Stimulated activated CD4-positive, alpha-beta T cell treated with anti-CD3 and anti-CD28 coated beads, TNF-alpha, amount 100 ng/mL, for 48 hours (primary cell): ENCODE measurements at regions not wholly inside any gene's neighbourhood (a gene's known extent, or its start where the extent isn't known, plus 50 kb on each side); places are given as distances from the start of the nearest gene placed in this dataset.

Source experiments
- DNase-seq, 3 donors: peaks; one replicate each; pipeline ENCODE4 v3.0.0-alpha.2; 2020; ENCODE audit warnings: low read depth in 3 of 3

DNA sequence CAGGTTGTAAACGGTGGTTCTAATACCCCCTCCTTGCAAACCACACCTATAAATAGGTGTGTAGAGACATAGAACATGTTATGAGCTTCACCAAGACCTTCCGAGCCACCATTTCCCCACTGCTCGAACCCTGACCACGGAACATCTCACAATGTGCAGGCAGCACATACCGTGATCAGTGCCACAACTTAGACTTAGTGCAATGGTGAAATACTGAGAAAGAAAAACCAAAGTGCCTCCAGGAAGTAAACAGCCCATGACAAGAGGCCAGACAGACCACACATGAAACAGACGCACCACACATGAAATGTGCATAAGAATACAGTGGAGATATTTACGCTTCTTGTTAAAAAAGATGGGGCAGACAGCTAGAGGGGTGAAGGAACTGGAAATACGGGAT, 166.9 kb upstream of the CCND2 start:
- DNase-seq: no peak

DNA sequence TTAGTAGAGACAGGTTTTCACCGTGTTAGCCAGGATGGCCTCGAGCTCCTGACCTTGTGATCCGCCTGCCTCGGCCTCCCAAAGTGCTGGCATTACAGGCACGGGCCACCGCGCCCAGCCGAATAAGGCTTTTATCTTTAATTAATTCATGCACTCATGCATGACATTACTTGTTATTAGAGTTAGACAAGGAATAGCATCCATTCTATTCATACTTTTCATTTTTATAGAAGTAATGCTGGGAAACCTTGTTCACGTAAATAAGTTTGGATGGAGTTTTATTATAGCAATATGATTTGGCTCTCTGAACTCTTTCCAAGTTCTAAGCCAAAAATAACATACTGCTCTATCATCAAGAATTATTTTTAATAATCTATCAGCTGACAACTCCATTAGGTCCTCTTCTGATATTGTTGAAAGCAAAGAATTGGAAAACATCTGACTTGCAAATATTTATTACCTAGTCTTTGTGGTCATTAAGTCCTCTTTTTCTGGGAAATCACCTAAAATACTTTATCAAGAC, 168.8 kb upstream of the CCND2 start:
- DNase-seq: no peak

DNA sequence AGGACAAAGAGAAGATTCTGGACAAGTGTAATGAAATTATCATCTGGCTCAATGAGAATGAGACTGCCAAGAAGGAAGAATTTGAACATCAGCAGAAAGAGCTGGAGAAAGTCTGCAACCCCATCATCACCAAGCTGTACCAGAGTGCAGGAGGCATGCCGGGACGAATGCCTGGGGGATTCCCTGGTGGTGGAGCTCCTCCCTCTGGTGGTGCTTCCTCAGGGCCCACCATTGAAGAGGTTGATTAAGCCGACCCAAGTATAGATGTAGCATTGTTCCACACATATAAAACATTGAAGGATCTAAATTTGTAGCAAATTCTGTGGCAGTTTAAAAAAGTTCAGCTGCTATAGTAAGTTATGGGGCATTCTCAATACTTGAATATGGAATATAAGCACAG, 174.3 kb upstream of the CCND2 start:
- DNase-seq: no peak

DNA sequence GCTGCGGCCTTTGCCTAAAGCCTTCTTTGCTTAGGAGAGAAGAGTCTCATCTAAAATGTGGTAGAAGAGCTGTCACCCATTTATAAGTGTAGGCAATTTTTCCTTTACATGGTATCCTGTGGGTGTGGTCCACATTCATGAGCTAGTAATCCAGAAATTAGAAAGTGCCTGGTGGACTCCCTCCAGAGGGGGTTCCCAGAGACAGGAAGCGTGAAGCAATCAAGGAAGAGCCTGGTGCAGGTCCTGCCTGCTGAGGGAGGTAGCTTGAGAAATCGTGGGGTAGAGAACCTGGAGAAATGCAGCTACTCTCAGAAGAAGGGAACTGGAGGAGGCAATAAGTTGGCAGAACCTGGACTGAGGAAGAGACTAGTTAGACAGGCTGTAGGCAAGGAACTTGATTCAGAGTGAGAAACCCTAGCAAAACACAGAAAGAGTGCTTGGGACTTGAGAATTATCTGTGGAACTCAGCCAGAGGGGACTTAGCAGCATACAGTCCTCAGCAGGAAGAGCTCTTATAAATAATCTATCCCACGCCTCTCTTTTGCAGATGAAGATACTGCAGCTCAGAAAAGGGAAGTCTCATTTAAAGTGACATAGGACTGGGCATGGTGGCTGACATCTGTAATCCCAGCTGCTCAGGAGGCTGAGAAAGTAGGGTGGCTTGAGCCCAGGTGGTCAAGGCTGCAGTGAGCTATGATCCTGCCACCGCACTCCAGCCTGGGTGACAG, 182.4 kb upstream of the CCND2 start:
- no peak for DNase-seq

DNA sequence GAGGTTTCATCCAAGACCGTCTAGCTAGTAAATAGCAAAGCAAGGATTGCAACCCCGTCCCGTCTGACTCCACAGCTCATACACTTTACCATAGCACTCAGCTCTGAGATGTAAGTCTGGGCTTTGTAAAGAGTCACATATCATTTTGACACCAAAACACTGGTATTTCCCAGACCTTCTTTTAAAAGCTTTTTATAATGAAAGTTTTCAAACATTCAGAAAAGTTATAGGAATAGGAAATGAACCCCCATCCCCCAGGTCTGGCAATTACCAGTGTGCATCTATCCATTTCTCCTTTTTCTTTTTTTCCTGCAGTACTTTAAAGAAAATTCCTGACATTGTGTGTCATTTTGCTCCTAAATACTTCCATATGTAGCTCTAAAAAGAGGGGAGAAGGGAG, 183.6 kb upstream of the CCND2 start:
- no peak for DNase-seq

DNA sequence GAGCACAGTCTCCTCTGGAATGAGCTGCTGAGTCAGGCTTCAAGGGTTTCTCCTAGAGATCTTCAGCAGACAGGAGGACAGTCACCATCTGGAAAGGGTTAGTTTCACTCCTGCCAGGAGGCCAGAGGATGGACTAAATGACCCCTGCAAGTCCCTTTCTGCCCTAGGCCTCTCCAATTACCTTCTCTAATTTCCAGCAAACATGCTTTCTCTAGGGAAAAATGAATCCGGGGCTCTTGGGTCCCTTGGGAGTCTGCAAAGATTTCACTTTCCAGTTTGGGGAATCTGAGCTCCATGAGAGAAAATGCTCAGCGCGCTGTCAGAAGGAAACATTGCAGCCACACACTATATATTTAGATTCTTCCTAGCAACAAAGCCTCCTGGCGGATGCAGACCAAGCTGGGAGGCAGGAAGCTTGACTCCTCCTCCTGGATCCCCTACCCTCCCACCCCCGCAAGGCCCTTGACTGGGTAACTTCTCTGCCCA, 184.4 kb upstream of the CCND2 start:
- no peak for DNase-seq

DNA sequence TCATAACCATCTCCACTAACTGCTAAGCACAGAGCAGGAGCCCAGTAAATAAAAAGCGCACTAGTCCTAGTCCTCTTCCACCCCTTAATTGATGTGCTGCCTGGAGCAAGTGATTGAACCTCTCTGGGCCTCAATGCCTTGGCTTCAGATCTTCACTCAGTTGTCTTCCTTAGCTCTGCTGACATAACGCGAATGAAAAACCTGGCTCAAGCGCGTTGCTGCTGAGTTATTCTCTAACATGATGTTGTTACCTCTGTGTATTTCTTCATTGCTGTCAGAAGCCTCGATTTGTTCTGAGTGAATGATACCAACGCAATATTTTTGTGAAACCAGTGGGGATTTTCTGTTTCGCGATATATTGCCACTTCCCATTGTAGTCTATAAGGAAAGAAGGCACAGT, 185.1 kb upstream of the CCND2 start:
- DNase-seq: no peak

DNA sequence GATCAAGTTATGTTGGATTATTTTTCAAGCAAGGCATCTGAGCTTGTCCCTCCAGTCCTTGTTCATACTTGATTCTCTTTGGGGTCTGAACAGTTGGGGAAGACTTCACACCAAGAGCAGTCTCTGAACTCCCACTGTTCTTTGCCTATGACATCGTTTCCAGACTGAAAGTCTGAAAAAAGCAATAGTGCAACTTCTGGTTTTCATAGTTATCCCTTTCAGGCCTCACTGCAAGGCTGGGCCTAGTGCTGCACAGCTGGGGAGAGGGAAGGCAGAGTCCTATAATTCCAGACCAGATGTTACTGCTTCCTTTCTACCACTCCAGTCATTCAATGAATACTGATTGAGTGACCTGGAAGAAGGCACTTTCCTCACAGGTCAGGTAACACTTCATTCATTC, 187.1 kb upstream of the CCND2 start:
- DNase-seq: no peak

DNA sequence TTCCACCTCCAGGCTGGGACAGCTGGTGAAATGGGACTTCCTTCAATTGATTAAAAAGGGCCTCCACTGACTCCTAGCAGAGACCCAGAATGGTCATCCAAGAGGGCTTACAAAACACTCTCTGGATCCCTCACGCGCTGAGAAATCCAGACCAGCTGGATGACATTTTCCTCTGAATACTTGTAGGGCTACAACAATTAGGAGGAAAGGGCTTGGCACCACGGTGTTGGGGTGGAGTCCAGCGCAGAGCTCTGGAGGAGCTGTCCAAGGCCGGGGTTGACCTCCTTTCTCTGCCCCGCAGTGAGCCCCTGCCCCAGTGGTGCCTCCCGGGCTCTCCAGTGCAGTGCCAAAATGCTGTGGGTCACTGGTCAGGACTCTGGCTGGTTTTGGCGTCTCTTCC, 189.0 kb upstream of the CCND2 start:
- DNase-seq: no peak

DNA sequence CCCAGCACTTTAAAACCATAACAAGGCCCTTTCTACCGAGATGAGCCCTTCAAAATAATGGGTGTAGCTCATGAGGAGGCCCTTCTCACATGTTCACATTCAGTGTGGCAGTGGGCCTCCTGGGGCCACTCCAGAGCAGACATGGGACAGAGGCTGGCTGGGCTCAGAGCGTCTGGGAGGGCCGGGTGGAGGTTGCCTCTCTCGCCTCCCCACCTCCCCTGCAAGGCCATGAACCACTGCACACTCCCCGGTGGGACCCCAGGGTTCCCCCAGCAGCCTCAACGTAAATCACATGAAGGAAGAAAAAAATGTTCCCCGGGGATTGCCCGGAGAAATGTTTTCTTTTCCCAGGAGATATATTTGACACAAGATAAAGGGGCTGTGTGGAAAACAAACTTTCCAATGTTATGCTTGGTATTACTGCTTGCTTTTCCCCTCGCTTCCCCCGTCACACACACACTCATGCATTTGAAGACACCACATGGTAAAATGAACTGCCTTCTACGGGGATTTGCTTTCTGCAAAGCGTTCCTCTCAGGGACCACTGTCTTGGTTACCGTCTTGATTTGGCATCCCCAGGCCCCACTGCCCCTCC, 190.7 kb upstream of the CCND2 start:
- no peak for DNase-seq

DNA sequence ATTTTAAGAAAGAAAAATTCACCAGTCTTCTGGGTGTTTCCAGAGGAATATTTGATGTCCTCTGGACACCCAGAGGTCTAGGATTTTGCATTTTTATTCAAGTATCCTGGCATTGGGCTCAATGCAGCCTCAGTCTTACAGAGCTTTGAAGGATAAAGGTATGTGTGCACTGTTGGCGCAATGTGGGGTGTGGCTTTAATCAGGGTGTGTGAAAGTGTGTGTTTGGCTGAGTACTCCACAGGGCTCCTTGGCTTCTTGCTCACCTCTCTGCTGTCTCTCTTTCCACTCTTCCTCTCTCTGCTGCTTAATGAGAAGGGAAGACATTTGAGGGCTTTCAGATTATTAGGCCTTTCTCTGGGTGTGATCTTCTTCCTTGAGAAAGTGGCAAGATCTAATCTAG, 193.3 kb upstream of the CCND2 start:
- no peak for DNase-seq

DNA sequence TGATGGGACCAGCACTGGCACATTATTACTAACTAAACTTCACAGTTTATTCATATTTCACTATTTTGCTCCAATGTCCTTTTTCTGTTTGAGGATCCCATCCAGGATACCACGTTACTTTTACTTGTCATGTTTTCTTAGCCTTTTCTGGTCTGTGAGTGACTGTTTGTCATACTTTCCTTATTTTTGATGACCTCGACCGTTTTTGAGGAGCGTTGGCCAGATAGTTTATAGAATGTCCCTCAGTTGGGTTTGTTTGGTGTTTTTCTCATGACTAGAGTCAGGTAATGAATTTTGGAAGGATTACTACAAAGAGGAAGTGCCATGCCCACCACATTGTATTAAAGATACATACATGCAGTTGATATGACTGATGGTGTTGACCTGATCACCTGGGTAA, 199.4 kb upstream of the CCND2 start:
- no peak for DNase-seq

DNA sequence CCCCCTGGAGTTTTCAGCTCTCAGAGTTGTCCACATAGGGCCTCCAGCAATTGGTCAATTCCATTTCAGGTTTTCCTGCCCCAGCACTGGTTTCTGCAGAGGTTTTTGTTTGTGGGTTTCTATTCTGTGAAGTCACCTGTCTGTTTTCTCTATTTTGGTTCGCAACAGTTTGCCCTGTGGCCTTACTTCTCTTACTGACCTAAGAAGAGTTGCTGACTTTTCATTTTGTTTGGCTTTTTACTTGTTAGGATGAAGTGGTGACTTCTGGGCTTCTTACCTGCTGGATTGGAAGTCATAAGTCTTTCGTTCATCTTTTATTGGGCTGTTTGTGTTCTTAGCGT, 196.4 kb upstream of the PARP11 start:
- DNase-seq: no peak

DNA sequence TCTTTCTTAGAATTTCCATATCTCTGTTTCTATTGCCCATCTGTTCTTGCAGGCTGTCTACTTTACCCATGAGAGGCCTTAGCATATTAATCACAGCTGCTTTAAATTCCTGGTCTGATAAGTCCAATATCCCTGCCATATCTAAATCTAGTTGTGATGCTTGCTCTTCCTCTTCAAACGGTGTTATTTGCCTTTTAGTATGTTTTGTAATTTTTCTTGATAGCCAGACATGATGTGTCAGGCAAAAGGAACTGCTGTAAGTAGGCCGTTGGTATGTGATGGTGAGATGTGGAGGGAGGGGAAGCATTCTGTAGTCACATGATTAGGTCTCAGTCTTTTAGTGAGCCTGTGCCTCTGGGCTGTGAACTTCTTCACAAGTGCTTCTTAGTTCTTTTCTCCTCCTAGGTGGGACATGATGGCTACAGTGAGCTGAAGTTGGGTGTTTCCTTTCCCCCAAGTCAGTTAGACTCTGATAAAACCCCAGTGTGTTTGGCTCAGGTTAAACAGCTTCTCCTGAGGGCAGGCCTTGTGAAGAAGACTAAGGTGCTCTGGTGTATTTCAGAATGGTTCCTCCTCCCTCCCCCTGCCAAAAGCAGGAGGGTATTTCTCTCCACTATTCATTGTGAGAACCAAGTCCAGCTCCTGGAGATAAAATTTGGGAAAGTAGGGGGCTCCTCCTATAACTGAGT, 195.9 kb upstream of the PARP11 start:
- DNase-seq: no peak

DNA sequence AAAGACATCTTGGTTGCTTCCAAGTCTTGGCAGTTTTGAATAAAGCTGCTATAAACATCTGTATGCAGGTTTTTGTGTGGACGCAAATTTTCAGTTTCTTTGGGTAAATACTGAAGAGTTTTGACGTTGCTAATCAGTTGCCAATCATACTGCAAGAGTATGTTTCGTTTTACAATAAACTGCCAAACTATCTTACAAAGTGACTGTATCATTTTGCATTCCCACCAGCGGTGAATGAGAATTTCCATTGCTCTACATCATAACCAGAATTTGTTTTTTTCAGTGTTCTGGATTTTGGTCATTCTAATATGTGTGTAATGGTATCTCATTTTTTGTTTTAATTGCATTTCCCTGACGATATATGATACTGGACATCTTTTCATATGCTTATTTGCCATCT, 190.8 kb upstream of the PARP11 start:
- no peak for DNase-seq

DNA sequence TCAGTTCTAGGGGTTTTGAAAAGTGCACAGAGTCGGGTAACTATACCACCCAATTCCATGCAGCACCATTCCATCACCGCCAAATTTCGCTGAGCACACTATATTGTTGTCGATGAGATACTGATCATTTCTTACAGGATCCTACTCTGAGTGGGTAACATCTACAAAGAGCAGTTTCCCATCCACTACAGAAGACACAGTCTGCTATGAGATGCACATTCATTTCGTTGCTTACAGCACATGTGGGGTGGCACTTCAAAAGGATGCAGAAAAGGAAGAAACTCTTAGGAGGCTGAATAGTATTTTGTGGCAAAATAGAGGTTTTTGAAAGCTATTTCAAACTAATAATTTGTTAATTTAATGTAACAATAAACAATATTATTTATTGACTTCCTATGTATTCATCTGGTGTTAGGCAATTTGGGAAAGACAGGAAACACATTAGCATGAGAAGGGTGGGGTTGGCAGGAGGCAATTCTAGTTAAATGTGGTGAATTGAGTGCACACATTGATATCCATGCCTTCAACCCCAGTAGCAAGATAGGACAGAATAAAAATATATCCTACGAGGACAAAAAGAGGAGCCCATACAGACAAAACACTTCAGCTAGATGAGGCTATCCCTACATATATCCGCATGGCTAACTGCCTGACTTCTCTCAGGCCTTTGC, 186.8 kb upstream of the PARP11 start:
- no peak for DNase-seq

DNA sequence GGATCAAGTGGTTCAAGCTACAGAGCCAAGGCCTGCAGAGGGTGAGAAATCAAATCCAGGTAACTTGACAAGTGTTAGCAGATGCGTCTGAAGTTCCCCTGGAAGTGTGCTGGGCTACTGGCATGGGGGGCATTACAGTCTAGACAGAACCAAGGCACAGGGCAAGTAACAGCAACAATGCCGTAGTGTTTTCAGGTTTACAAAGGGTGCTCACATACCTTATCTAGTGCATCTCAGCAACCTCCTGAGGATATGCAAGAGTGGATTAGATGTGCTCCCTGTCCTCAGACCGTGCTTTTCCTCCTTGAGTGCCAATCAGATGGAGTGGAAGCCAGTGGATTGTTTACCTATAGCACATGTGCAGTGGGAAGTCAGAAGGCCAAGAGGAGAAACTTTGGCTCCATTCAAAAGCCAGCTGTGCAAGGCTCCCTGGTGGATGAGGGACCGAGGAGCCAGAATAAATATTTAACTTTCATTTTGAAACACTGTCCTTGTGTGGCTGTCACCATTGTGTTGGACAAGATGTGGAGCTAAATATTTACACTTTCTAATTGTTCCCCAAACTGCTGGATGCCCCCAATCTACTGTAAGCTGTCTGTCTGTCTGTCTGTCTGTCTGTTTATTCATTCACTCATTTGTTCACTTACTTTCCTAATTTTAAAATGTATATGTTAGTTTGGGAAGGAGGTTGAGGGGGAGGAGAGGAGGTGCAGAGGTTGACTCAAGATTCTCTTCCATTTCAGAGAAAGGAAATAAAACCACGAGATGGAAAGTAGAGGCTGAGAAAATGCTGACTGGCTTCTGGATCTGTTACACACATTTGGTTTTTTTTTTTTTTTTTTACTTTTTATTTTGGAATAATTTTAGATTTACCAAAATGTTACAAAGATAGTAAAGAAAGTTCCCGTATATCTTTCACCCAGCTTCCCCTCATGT, 184.0 kb upstream of the PARP11 start:
- DNase-seq: no peak

DNA sequence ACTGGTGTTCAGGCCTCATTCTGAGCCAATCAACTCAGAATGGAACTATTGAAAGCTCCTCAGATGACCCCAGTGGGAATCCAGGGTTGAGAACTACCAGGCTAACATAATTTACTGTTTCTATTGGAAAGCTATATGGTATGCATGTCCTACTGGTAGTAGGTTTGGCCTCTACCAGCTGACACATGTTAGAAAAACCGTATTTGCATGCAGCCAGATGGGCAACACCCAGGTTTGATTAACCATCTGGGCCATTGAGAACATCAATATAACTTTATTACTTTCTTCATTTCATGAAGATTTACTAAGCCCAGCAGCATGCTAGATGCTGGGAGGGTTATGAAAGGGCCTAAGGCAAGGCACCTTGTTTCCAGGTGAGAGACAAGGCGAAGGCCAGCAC, 181.4 kb upstream of the PARP11 start:
- no peak for DNase-seq

DNA sequence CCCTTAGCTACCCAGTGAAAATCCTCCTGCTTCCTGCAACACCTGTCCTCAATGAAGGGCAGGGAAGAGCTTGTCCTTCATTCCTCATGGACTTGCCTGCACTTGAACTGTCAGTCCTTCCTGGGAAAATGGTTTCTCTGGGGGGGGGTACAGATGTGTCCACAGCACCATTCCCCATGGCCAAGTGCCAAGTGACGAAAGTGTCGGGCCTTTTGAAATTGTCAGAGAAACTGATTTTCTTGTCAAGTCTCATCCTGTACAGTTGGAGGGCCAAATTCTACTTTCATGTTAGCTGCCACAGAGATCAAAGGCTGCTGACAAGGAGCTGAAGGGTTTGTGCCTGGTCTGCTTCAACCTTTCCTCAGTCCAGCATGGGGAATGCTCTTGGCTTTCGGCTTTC, 179.5 kb upstream of the PARP11 start:
- no peak for DNase-seq

DNA sequence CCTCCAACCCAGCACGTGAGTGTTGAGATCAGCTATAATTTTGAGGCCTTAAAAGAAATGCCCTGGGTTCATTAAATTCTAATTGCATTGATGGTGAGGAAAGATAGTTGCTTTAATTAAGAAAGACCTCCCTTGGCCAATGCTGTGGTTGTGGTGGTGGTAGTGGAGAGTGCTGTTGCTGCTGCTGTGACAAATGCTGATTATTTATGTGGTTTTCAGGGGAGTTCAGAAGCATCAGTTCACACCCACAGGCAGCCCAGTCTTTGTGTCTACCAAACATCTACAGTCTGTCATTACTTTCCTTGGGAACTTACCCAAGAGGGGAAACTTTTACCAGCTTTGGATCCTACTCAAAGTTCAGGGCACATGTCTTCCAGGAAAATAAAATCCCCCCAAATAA, 178.4 kb upstream of the PARP11 start:
- no peak for DNase-seq

DNA sequence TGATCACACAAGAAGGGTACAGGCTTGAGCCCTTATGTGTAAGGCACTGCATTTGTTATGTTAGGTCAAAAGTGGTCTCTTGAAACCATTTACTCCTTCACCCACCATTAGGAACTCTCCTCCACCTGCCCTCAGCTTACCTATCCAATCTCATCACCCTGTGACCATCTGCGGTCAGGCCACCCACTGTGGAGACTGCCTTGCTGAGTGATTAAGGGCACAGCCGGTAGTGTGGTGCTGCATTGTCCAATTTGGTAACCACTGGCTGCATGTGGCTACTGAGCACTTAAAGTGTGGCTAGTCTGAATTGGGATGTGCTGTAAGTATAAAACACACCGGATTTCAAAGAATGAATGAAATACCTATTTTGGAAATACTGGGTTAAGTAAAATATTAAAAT, 177.1 kb upstream of the PARP11 start:
- no peak for DNase-seq
